Smooth muscle cell (in vitro differentiated cells): ENCODE measurements at regions not wholly inside any gene's neighbourhood (a gene's known extent, or its start where the extent isn't known, plus 50 kb on each side); places are given as distances from the start of the nearest gene placed in this dataset.

Experiments
- DNase-seq: peaks from one replicate; lab custom pipeline; 2025; ENCODE audit not compliant: unreplicated experiment; lab: John Stamatoyannopoulos, UW
- H2AFZ ChIP-seq: fragments of 200-600 bp; sonication (generic); 2 replicates; pipeline ENCODE4 v1.6.0; 2016; ENCODE audit warnings: antibody characterized with exemption, low read depth, mild to moderate bottlenecking
- H3F3A ChIP-seq: fragments of 200-600 bp; sonication (generic); 2 replicates; pipeline ENCODE4 v1.6.0; 2017; ENCODE audit warnings: antibody characterized with exemption, low read depth
- H3K27ac ChIP-seq: fragments of 200-600 bp; sonication (generic); 2 replicates; pipeline ENCODE4 v1.5.1; 2016; ENCODE audit warnings: low read depth, mild to moderate bottlenecking
- H3K27me3 ChIP-seq: fragments of 200-600 bp; sonication (generic); 2 replicates; pipeline ENCODE4 v1.6.1; 2016; ENCODE audit warnings: low read depth, mild to moderate bottlenecking
- H3K36me3 ChIP-seq: fragments of 200-600 bp; sonication (generic); 2 replicates; pipeline ENCODE4 v1.5.1; 2016; ENCODE audit warnings: low read depth
- H3K4me1 ChIP-seq: fragments of 200-600 bp; sonication (generic); 2 replicates; pipeline ENCODE4 v1.5.1; 2016; ENCODE audit warnings: low read depth
- H3K4me2 ChIP-seq: fragments of 200-600 bp; sonication (generic); 2 replicates; pipeline ENCODE4 v1.6.0; 2016; ENCODE audit warnings: mild to moderate bottlenecking
- H3K4me3 ChIP-seq: fragments of 200-600 bp; sonication (generic); 2 replicates; pipeline ENCODE4 v1.5.1; 2016; ENCODE audit warnings: mild to moderate bottlenecking
- H3K79me2 ChIP-seq: fragments of 200-600 bp; sonication (generic); 2 replicates; pipeline ENCODE4 v1.6.0; 2016; ENCODE audit warnings: low read depth, mild to moderate bottlenecking
- H3K9ac ChIP-seq: fragments of 200-600 bp; sonication (generic); 2 replicates; pipeline ENCODE4 v1.6.0; 2016; ENCODE audit warnings: low read depth
- H3K9me3 ChIP-seq: fragments of 200-600 bp; sonication (generic); replicated peaks from 2 replicates; pipeline ENCODE4 v1.5.1; 2016; ENCODE audit warnings: low read depth
- H4K20me1 ChIP-seq: fragments of 200-600 bp; sonication (generic); 2 replicates; pipeline ENCODE4 v1.6.0; 2016; ENCODE audit warnings: low read depth
- WGBS: methylation state at CpG from one replicate; pipeline ENCODE4 v1.1.7; 2016; ENCODE audit warnings: low lambda C conversion rate; 5-methylcytosine and 5-hydroxymethylcytosine counted together
- TF ChIP-seq, protein P1 (sequence below): fragments of 200-600 bp; sonication (generic); IDR thresholded peaks from 2 replicates; pipeline ENCODE4 v1.5.1; 2017; ENCODE audit warnings: borderline replicate concordance, mild to moderate bottlenecking, antibody characterized with exemption; ENCODE audit not compliant: insufficient read depth, poor library complexity, severe bottlenecking

DNA sequence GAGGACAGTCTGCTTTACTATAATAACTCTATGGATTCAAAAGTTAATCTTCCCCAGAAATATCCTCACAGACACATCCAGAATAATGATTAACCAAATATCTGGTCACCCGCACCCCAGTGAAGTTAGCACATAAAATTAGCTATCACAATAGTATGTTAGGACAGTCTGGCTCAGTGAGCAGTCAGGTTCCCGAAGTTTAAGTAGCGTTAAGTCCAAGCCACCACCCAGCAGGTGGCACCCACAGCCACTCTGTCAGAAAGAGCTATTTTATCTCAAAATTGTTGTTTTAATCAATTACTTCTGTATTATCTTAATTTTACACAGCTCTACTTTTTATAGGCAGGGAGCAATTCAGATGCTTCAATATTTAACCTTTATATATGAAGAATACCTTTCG is 537.5 kb downstream of the MBD2 start:
- TF ChIP-seq, protein P1, sequence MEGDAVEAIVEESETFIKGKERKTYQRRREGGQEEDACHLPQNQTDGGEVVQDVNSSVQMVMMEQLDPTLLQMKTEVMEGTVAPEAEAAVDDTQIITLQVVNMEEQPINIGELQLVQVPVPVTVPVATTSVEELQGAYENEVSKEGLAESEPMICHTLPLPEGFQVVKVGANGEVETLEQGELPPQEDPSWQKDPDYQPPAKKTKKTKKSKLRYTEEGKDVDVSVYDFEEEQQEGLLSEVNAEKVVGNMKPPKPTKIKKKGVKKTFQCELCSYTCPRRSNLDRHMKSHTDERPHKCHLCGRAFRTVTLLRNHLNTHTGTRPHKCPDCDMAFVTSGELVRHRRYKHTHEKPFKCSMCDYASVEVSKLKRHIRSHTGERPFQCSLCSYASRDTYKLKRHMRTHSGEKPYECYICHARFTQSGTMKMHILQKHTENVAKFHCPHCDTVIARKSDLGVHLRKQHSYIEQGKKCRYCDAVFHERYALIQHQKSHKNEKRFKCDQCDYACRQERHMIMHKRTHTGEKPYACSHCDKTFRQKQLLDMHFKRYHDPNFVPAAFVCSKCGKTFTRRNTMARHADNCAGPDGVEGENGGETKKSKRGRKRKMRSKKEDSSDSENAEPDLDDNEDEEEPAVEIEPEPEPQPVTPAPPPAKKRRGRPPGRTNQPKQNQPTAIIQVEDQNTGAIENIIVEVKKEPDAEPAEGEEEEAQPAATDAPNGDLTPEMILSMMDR: no peak

DNA sequence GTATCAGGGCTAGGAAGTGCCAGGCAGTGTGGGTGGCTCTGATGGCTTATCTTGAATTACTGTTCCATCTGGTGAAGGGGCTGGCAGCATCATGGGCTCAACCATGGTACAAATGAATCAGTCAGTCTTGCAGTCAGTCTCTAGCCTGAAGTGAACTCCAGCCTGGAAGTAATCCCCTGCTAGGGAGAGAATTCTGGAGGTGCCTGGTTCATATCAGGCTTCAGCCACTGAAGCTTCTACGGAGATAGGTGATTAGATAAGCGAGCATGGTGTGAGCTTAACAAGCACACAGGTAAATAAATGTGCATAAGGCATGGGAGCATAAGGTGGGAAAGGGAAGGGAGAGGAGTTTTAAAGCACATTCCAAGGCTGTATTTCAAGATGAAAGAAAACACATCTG is 541.7 kb downstream of the MBD2 start:
- no peak overlapping the region for H3K4me3 ChIP-seq
- H3K4me1 ChIP-seq: no peaks in the 10 kb centered on the region

More for the DNA sequence above, 537.5 kb downstream of the MBD2 start:
- H3K4me1 ChIP-seq: no peaks in the 10 kb centered on the region
- H4K20me1 ChIP-seq: no peaks in the 10 kb centered on the region
- H3K9ac ChIP-seq: no peak overlapping the region
- no peaks in the 10 kb centered on the region for H3K36me3 ChIP-seq
- H3F3A ChIP-seq: no peaks in the 10 kb centered on the region
- no peaks in the 10 kb centered on the region for H3K27me3 ChIP-seq
- no peak overlapping the region for H3K27ac ChIP-seq
- 80% methylated on average over 4 of the region's 4 CpGs for WGBS
- H3K4me3 ChIP-seq: no peak overlapping the region
- no peak overlapping the region for H3K4me2 ChIP-seq
- H3K9me3 ChIP-seq: no peaks in the 10 kb centered on the region
- no peak for DNase-seq
- no peak overlapping the region for H2AFZ ChIP-seq
- no peaks in the 10 kb centered on the region for H3K79me2 ChIP-seq

DNA sequence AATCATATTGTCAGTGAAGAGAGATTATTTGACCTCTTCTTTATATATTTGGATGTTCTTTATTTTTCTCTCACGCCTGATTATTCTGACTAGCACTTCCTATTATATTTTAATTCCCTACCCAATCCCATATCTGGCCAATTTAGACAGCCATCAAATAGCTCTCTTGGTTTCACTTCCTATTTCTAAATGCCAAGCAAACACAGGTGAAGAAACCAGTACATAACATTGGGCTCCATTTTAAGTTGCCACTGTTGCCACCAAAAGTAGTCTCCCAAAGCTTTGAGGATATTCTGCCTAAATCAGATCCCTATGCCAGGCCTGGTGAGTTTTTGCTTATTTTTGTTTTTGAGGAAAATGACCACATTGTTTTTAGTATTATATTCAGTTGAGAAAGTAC is 547.0 kb downstream of the MBD2 start:
- Histone ChIP-seq H3K9me3 (no peaks in the 10 kb centered on the region), H3K4me2 (no peak overlapping the region), H3K27me3 (no peaks in the 10 kb centered on the region), H4K20me1 (no peaks in the 10 kb centered on the region), H3K4me3 (no peak overlapping the region), H3F3A (no peaks in the 10 kb centered on the region), H3K79me2 (no peaks in the 10 kb centered on the region), H2AFZ (no peak overlapping the region), H3K36me3 (no peaks in the 10 kb centered on the region), H3K9ac (no peak overlapping the region), H3K27ac (no peak overlapping the region), H3K4me1 (no peaks in the 10 kb centered on the region)
- 93% methylated on average over 1 of the region's 1 CpG for WGBS
- no peak for DNase-seq
- TF ChIP-seq, protein P1: no peak

More for the DNA sequence above, 541.7 kb downstream of the MBD2 start:
- H3K4me2 ChIP-seq: no peak overlapping the region
- no peaks in the 10 kb centered on the region for H3K79me2 ChIP-seq
- H3K9ac ChIP-seq: no peak overlapping the region
- no peaks in the 10 kb centered on the region for H4K20me1 ChIP-seq
- no peak for DNase-seq
- no peaks in the 10 kb centered on the region for H3K9me3 ChIP-seq
- TF ChIP-seq, protein P1: no peak
- H3K27ac ChIP-seq: no peak overlapping the region
- no peaks in the 10 kb centered on the region for H3K36me3 ChIP-seq
- 53% methylated on average over 2 of the region's 2 CpGs for WGBS
- no peaks in the 10 kb centered on the region for H3K27me3 ChIP-seq
- H2AFZ ChIP-seq: no peak overlapping the region
- H3F3A ChIP-seq: no peaks in the 10 kb centered on the region

DNA sequence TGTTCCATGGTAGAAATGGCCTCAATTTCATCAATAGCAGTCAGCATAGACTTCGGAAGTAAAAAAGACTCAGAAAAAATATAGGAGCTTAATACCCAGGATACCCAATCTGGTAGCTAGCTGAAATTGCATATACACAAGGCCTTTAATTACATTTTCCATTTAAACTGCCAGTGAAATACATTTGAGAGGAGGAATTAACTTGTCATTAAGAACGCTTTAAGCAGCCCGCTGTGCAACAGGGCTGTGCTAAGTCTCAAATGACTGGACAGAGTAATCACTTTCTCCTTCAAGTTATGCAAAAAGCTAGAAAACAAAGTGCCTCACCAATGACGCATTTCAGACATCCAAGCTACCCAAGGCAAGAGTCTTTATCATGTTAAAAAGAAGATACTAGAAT is 558.8 kb downstream of the MBD2 start:
- no peak for DNase-seq
- Histone ChIP-seq H3K27me3 (no peaks in the 10 kb centered on the region), H3K36me3 (no peaks in the 10 kb centered on the region), H2AFZ (no peak overlapping the region), H3K4me3 (no peak overlapping the region), H3K9ac (no peak overlapping the region), H3F3A (no peaks in the 10 kb centered on the region), H3K9me3 (no peaks in the 10 kb centered on the region), H3K27ac (no peak overlapping the region), H3K4me2 (no peak overlapping the region), H3K4me1 (no peaks in the 10 kb centered on the region), H3K79me2 (no peaks in the 10 kb centered on the region), H4K20me1 (no peaks in the 10 kb centered on the region)
- 75% methylated on average over 4 of the region's 4 CpGs for WGBS
- TF ChIP-seq, protein P1: no peak
